ENCODE measurements at regions not wholly inside any gene's neighbourhood (a gene's known extent, or its start where the extent isn't known, plus 50 kb on each side); places are given as distances from the start of the nearest gene placed in this dataset.

GRCh38 chrX:65610481-65610880, 57.0 kb upstream of the MSN start:
- ATAC-seq (ENCODE audit: low FRiP score) (no peak), DNase-seq (no peak)
- Histone ChIP-seq H3K27ac (ENCODE audit: low read depth in 1 of 2, low read length in 2 of 2) (no peak overlapping the region), H3K36me3 (ENCODE audit: control insufficient read depth in 1 of 2, insufficient read depth in 2 of 2, low read length in 1 of 2) (no peaks in the 10 kb centered on the region), H3K4me3 (ENCODE audit: low read length in 2 of 2) (no peak overlapping the region), H3K9me3 (ENCODE audit: control insufficient read depth, low read length) (no peaks in the 10 kb centered on the region), H3K27me3 (ENCODE audit: control insufficient read depth in 1 of 2, insufficient read depth in 2 of 2, low read length in 1 of 2) (no peaks in the 10 kb centered on the region), H3K4me1 (ENCODE audit: control insufficient read depth in 1 of 2, insufficient read depth in 2 of 2, low read length in 2 of 2) (no peaks in the 10 kb centered on the region)
- intact Hi-C loops (cut with DNase I) = no loop called here

- ATAC-seq (ENCODE audit: low FRiP score) (no peak), DNase-seq (no peak)
- WGBS, 2 donors = 57 to 72% methylated on average over 3 of the region's 3 CpGs
Observed at GRCh38 chrX:65610040-65610439, 57.4 kb upstream of the MSN start.

GRCh38 chrX:65609237-65609636, 58.2 kb upstream of the MSN start:
- ATAC-seq (ENCODE audit: low FRiP score) = no peak
- H3K9me3 ChIP-seq (ENCODE audit: control insufficient read depth, low read length) = no peaks in the 10 kb centered on the region

More at GRCh38 chrX:65610040-65610439, 57.4 kb upstream of the MSN start:
- Histone ChIP-seq H3K27me3 (ENCODE audit: control insufficient read depth in 1 of 2, insufficient read depth in 2 of 2, low read length in 1 of 2) (no peaks in the 10 kb centered on the region), H3K4me1 (ENCODE audit: control insufficient read depth in 1 of 2, insufficient read depth in 2 of 2, low read length in 2 of 2) (no peaks in the 10 kb centered on the region), H3K9me3 (ENCODE audit: control insufficient read depth, low read length) (no peaks in the 10 kb centered on the region), H3K27ac (ENCODE audit: low read depth in 1 of 2, low read length in 2 of 2) (no peak overlapping the region), H3K4me3 (ENCODE audit: low read length in 2 of 2) (no peak overlapping the region), H3K36me3 (ENCODE audit: control insufficient read depth in 1 of 2, insufficient read depth in 2 of 2, low read length in 1 of 2) (no peaks in the 10 kb centered on the region)
- intact Hi-C loops (cut with DNase I) = no loop called here

DNA sequence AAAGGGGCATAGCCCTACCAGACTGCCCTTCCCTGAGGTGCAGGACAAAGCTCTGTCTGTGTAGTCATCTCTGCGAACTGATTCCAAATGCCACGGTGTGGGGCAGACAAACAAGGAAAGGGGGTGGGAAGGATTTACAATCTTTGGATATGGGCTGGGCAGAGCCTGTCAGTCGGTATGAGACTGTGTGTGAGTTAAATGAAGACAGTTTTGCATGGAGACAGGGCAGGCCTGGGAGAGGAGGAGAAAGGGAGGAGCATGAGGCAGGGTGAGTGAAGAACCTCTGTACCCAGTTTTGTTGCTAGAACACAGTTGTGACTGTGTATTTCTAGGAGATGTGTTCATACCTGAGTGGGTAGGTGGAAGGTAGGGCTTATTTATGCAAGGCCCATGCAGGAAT, 59.4 kb upstream of the MSN start:
- DNase-seq = no peak
- no peak for ATAC-seq (ENCODE audit: low FRiP score)
- H3K27me3 ChIP-seq (ENCODE audit: control insufficient read depth in 1 of 2, insufficient read depth in 2 of 2, low read length in 1 of 2) = no peaks in the 10 kb centered on the region
- no peaks in the 10 kb centered on the region for H3K4me1 ChIP-seq (ENCODE audit: control insufficient read depth in 1 of 2, insufficient read depth in 2 of 2, low read length in 2 of 2)
- no peak overlapping the region for H3K4me3 ChIP-seq (ENCODE audit: low read length in 2 of 2)
- no peaks in the 10 kb centered on the region for H3K9me3 ChIP-seq (ENCODE audit: control insufficient read depth, low read length)
- no peak overlapping the region for H3K27ac ChIP-seq (ENCODE audit: low read depth in 1 of 2, low read length in 2 of 2)
- no peaks in the 10 kb centered on the region for H3K36me3 ChIP-seq (ENCODE audit: control insufficient read depth in 1 of 2, insufficient read depth in 2 of 2, low read length in 1 of 2)
- intact Hi-C loops (cut with DNase I) = no loop called here
- 60 to 78% methylated on average over 3 of the region's 3 CpGs for WGBS, 2 donors

More at GRCh38 chrX:65609237-65609636, 58.2 kb upstream of the MSN start:
- 92 to 97% methylated on average over 4 of the region's 4 CpGs for WGBS, 2 donors
- H3K27ac ChIP-seq (ENCODE audit: low read depth in 1 of 2, low read length in 2 of 2) = no peak overlapping the region
- no peak overlapping the region for H3K4me3 ChIP-seq (ENCODE audit: low read length in 2 of 2)
- H3K27me3 ChIP-seq (ENCODE audit: control insufficient read depth in 1 of 2, insufficient read depth in 2 of 2, low read length in 1 of 2) = no peaks in the 10 kb centered on the region
- intact Hi-C loops (cut with DNase I) = no loop called here
- DNase-seq = no peak
- no peaks in the 10 kb centered on the region for H3K4me1 ChIP-seq (ENCODE audit: control insufficient read depth in 1 of 2, insufficient read depth in 2 of 2, low read length in 2 of 2)
- H3K36me3 ChIP-seq (ENCODE audit: control insufficient read depth in 1 of 2, insufficient read depth in 2 of 2, low read length in 1 of 2) = no peaks in the 10 kb centered on the region

- no peak for DNase-seq
- Histone ChIP-seq H3K9me3 (ENCODE audit: control insufficient read depth, low read length) (no peaks in the 10 kb centered on the region), H3K36me3 (ENCODE audit: control insufficient read depth in 1 of 2, insufficient read depth in 2 of 2, low read length in 1 of 2) (no peaks in the 10 kb centered on the region), H3K27ac (ENCODE audit: low read depth in 1 of 2, low read length in 2 of 2) (no peak overlapping the region), H3K4me3 (ENCODE audit: low read length in 2 of 2) (no peak overlapping the region), H3K27me3 (ENCODE audit: control insufficient read depth in 1 of 2, insufficient read depth in 2 of 2, low read length in 1 of 2) (no peaks in the 10 kb centered on the region), H3K4me1 (ENCODE audit: control insufficient read depth in 1 of 2, insufficient read depth in 2 of 2, low read length in 2 of 2) (peaks cover 0 to 6% of the 10 kb centered on the region in 2 donors)
- WGBS, 2 donors = 76 to 97% methylated on average over 3 of the region's 3 CpGs
- ATAC-seq (ENCODE audit: low FRiP score) = no peak
- intact Hi-C loops (cut with DNase I) = no loop called here
Observed at GRCh38 chrX:65607070-65607742, 60.2 kb upstream of the MSN start.

DNA sequence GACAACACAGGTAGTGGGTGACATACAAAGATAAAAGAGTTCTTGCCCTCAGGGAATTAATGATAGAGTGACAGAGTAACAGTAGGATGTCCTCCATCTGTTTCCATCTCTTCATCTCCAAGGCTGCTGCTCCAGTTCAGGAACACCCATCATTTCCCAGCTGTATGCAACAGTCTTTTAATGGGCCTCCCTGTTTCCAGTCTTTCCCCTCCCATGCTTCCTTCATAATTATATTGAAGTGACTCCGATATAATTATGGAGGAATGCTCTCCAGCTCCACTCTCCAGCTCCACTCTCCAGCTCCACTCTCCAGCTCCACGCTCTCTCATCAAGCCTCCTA, 65.3 kb upstream of the MSN start:
- DNase-seq (no peak), ATAC-seq (ENCODE audit: low FRiP score) (no peak)
- Histone ChIP-seq H3K27me3 (ENCODE audit: control insufficient read depth in 1 of 2, insufficient read depth in 2 of 2, low read length in 1 of 2) (no peaks in the 10 kb centered on the region), H3K4me1 (ENCODE audit: control insufficient read depth in 1 of 2, insufficient read depth in 2 of 2, low read length in 2 of 2) (peaks cover 3 to 8% of the 10 kb centered on the region in 2 donors), H3K36me3 (ENCODE audit: control insufficient read depth in 1 of 2, insufficient read depth in 2 of 2, low read length in 1 of 2) (no peaks in the 10 kb centered on the region), H3K27ac (ENCODE audit: low read depth in 1 of 2, low read length in 2 of 2) (peak overlapping the region in 1 of 2 donors; percentile 80), H3K4me3 (ENCODE audit: low read length in 2 of 2) (no peak overlapping the region), H3K9me3 (ENCODE audit: control insufficient read depth, low read length) (no peaks in the 10 kb centered on the region)
- intact Hi-C loops (cut with DNase I) = loop anchor here in 1 of 2 donors (5.0 kb wide), 1 partner anchor 35 kb away; no protein-coding TSS in a partner anchor
- WGBS, 2 donors = 88 to 97% methylated on average over 2 of the region's 2 CpGs

DNA sequence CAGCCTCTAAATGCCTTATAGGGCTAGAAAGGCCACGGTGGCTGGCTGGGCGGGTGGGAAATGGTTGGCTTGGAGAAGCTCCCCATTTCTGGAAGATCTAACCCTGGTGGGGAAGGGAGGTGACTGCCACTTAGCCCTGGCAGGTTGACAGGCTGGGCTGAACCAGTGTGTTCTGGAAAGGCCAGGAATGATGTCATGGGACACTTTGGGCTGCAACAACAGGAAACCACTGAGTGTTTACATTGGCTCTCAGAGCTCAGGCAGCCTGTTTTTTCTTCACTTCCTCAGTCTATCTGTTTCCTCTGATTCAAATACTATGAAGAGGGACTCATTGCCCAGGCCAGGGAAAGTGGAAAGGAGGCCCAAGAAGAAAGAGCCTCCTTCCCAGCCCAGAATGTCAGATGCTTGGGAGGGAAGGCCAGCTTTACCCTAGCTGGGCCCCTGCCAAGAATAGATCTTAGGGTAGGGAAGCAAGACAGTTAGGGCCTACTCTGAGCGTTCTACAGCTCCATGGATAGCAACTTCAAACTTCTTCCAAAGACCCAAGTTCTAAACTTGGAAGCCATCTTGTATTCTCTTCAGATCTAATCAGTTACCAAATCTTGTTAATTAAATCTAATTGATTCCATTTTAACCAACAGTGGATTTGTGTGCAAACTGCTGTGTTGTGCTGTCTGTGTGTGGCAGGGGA, 65.8 kb upstream of the MSN start:
- intact Hi-C loops (cut with DNase I) = loop anchor here (2.0 to 5.0 kb wide), 3 partner anchors 33 to 67 kb away; no protein-coding TSS in a partner anchor
- DNase-seq (peak; percentile 93 to 95), ATAC-seq (ENCODE audit: low FRiP score) (peak; percentile 96)
- peaks cover 3 to 8% of the 10 kb centered on the region in 2 donors for H3K4me1 ChIP-seq (ENCODE audit: control insufficient read depth in 1 of 2, insufficient read depth in 2 of 2, low read length in 2 of 2)
- WGBS, 2 donors = 14 to 28% methylated on average over 3 of the region's 3 CpGs
- H3K9me3 ChIP-seq (ENCODE audit: control insufficient read depth, low read length) = no peaks in the 10 kb centered on the region
- H3K4me3 ChIP-seq (ENCODE audit: low read length in 2 of 2) = no peak overlapping the region
- no peaks in the 10 kb centered on the region for H3K36me3 ChIP-seq (ENCODE audit: control insufficient read depth in 1 of 2, insufficient read depth in 2 of 2, low read length in 1 of 2)
- H3K27me3 ChIP-seq (ENCODE audit: control insufficient read depth in 1 of 2, insufficient read depth in 2 of 2, low read length in 1 of 2) = no peaks in the 10 kb centered on the region
- H3K27ac ChIP-seq (ENCODE audit: low read depth in 1 of 2, low read length in 2 of 2) = peak overlapping the region in 1 of 2 donors; percentile 94

GRCh38 chrX:65601126-65601525, 66.3 kb upstream of the MSN start:
- H3K4me1 ChIP-seq (ENCODE audit: control insufficient read depth in 1 of 2, insufficient read depth in 2 of 2, low read length in 2 of 2) = peaks cover 3 to 8% of the 10 kb centered on the region in 2 donors
- intact Hi-C loops (cut with DNase I) = loop anchor here (2.0 to 5.0 kb wide), 3 partner anchors 34 to 68 kb away; no protein-coding TSS in a partner anchor
- no peak for ATAC-seq (ENCODE audit: low FRiP score)
- H3K27me3 ChIP-seq (ENCODE audit: control insufficient read depth in 1 of 2, insufficient read depth in 2 of 2, low read length in 1 of 2) = no peaks in the 10 kb centered on the region
- H3K27ac ChIP-seq (ENCODE audit: low read depth in 1 of 2, low read length in 2 of 2) = peak overlapping the region; percentile 28 to 94
- no peaks in the 10 kb centered on the region for H3K36me3 ChIP-seq (ENCODE audit: control insufficient read depth in 1 of 2, insufficient read depth in 2 of 2, low read length in 1 of 2)
- H3K9me3 ChIP-seq (ENCODE audit: control insufficient read depth, low read length) = no peaks in the 10 kb centered on the region
- H3K4me3 ChIP-seq (ENCODE audit: low read length in 2 of 2) = no peak overlapping the region
- WGBS, 2 donors = 4 to 26% methylated on average over 3 of the region's 3 CpGs
- no peak for DNase-seq

DNA sequence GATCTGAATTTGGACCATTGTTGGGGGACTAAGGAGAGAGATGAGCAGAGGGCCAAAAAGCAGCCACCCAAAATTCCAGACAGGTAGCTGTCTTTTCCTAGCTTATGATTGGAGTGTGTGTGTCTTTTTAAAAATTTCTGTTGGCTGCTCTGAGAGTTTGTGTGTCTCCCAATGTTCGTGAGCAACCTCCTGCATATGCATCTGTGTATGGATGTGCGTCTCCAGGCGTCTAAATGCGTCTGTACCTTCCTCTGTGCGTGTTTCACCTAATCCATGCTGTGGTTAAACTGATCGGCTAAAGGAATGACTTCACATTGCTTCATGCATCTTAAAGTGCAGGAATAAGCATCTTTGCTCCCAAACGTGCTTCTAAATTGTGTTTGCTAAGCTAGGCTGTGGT, 65.5 kb upstream of the LAS1L start:
- WGBS, 2 donors = 69 to 75% methylated on average over 7 of the region's 7 CpGs
- no peak overlapping the region for H3K4me3 ChIP-seq (ENCODE audit: low read length in 2 of 2)
- H3K4me1 ChIP-seq (ENCODE audit: control insufficient read depth in 1 of 2, insufficient read depth in 2 of 2, low read length in 2 of 2) = peaks cover 3 to 8% of the 10 kb centered on the region in 2 donors
- DNase-seq (no peak), ATAC-seq (ENCODE audit: low FRiP score) (no peak)
- intact Hi-C loops (cut with DNase I) = loop anchor here (2.0 to 5.0 kb wide), 3 partner anchors 35 to 69 kb away; no protein-coding TSS in a partner anchor
- H3K27me3 ChIP-seq (ENCODE audit: control insufficient read depth in 1 of 2, insufficient read depth in 2 of 2, low read length in 1 of 2) = no peaks in the 10 kb centered on the region
- no peaks in the 10 kb centered on the region for H3K36me3 ChIP-seq (ENCODE audit: control insufficient read depth in 1 of 2, insufficient read depth in 2 of 2, low read length in 1 of 2)
- H3K27ac ChIP-seq (ENCODE audit: low read depth in 1 of 2, low read length in 2 of 2) = no peak overlapping the region
- no peaks in the 10 kb centered on the region for H3K9me3 ChIP-seq (ENCODE audit: control insufficient read depth, low read length)
